ENCODE measurements at regions not wholly inside any gene's neighbourhood (a gene's known extent, or its start where the extent isn't known, plus 50 kb on each side); places are given as distances from the start of the nearest gene placed in this dataset.

GRCh38 chr5:24347158-24347557, 297.6 kb downstream of the CDH10 start:
- Histone ChIP-seq H3K27me3 (ENCODE audit: control insufficient read depth, low read length) (no peaks in the 10 kb centered on the region), H3K4me1 (ENCODE audit: control insufficient read depth, low read length) (no peaks in the 10 kb centered on the region), H3K36me3 (ENCODE audit: control insufficient read depth, low read length) (no peaks in the 10 kb centered on the region), H3K27ac (ENCODE audit: low read depth, low read length) (no peak overlapping the region), H3K79me2 (ENCODE audit: control insufficient read depth, low read length) (no peaks in the 10 kb centered on the region), H3K9me2 (replicated peaks; ENCODE audit: control insufficient read depth, low read length) (no peaks in the 10 kb centered on the region), H3K9me3 (ENCODE audit: control insufficient read depth, insufficient read depth, low read length) (no peaks in the 10 kb centered on the region), H3K4me3 (ENCODE audit: low read length) (no peak overlapping the region), H3K4me2 (ENCODE audit: low read length) (no peak overlapping the region), H3F3A (ENCODE audit: control insufficient read depth, insufficient read depth) (no peaks in the 10 kb centered on the region), H4K20me1 (ENCODE audit: control insufficient read depth, insufficient read depth, low read depth, low read length) (no peaks in the 10 kb centered on the region)
- no peak for TF ChIP-seq CTCF (IDR thresholded peaks at IDR 0.05; ENCODE audit: low read depth, low read length, poor library complexity, severe bottlenecking)

DNA sequence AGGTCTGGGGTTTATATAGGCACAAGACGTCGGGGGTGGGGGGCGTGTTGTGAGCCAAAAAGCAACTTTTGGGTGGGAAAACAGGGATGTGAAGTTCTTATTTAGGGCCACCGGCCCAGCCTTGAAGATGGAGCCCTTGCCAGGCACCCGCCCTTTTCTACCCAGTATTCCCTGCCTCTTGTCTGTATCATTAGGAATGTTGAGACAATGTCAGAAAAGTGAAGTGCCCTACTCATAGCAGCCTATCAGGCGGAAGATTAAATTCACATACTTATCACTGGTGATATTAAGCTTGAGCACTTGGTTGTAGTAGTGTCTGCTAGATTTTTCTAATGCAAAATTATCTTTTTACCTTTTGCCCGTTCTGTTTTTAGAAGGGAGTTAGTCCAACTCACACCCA, 293.5 kb downstream of the CDH10 start:
- no peaks in the 10 kb centered on the region for H3K9me2 ChIP-seq (replicated peaks; ENCODE audit: control insufficient read depth, low read length)
- no peaks in the 10 kb centered on the region for H3K9me3 ChIP-seq (ENCODE audit: control insufficient read depth, insufficient read depth, low read length)
- no peak overlapping the region for H3K27ac ChIP-seq (ENCODE audit: low read depth, low read length)
- H4K20me1 ChIP-seq (ENCODE audit: control insufficient read depth, insufficient read depth, low read depth, low read length), result no peaks in the 10 kb centered on the region
- H3K79me2 ChIP-seq (ENCODE audit: control insufficient read depth, low read length), result no peaks in the 10 kb centered on the region
- H3F3A ChIP-seq (ENCODE audit: control insufficient read depth, insufficient read depth), result no peaks in the 10 kb centered on the region
- H3K4me1 ChIP-seq (ENCODE audit: control insufficient read depth, low read length), result no peaks in the 10 kb centered on the region
- no peaks in the 10 kb centered on the region for H3K36me3 ChIP-seq (ENCODE audit: control insufficient read depth, low read length)
- no peak overlapping the region for H3K4me2 ChIP-seq (ENCODE audit: low read length)
- H3K27me3 ChIP-seq (ENCODE audit: control insufficient read depth, low read length), result no peaks in the 10 kb centered on the region
- H3K4me3 ChIP-seq (ENCODE audit: low read length), result no peak overlapping the region
- TF ChIP-seq CTCF (IDR thresholded peaks at IDR 0.05; ENCODE audit: low read depth, low read length, poor library complexity, severe bottlenecking) (no peak), EZH2phosphoT487 (IDR thresholded peaks at IDR 0.05; ENCODE audit: borderline replicate concordance, low read length) (no peak)

GRCh38 chr5:24353016-24353415, 291.8 kb downstream of the CDH10 start:
- Histone ChIP-seq H3K4me3 (ENCODE audit: low read length) (no peak overlapping the region), H4K20me1 (ENCODE audit: control insufficient read depth, insufficient read depth, low read depth, low read length) (no peaks in the 10 kb centered on the region), H3K79me2 (ENCODE audit: control insufficient read depth, low read length) (no peaks in the 10 kb centered on the region), H3K4me2 (ENCODE audit: low read length) (no peak overlapping the region), H3K36me3 (ENCODE audit: control insufficient read depth, low read length) (no peaks in the 10 kb centered on the region), H3K9me2 (replicated peaks; ENCODE audit: control insufficient read depth, low read length) (no peaks in the 10 kb centered on the region), H3F3A (ENCODE audit: control insufficient read depth, insufficient read depth) (no peaks in the 10 kb centered on the region), H3K27me3 (ENCODE audit: control insufficient read depth, low read length) (no peaks in the 10 kb centered on the region), H3K27ac (ENCODE audit: low read depth, low read length) (no peak overlapping the region), H3K4me1 (ENCODE audit: control insufficient read depth, low read length) (no peaks in the 10 kb centered on the region), H3K9me3 (ENCODE audit: control insufficient read depth, insufficient read depth, low read length) (no peaks in the 10 kb centered on the region)
- TF ChIP-seq CTCF (IDR thresholded peaks at IDR 0.05; ENCODE audit: low read depth, low read length, poor library complexity, severe bottlenecking) (no peak), EZH2phosphoT487 (IDR thresholded peaks at IDR 0.05; ENCODE audit: borderline replicate concordance, low read length) (no peak)

DNA sequence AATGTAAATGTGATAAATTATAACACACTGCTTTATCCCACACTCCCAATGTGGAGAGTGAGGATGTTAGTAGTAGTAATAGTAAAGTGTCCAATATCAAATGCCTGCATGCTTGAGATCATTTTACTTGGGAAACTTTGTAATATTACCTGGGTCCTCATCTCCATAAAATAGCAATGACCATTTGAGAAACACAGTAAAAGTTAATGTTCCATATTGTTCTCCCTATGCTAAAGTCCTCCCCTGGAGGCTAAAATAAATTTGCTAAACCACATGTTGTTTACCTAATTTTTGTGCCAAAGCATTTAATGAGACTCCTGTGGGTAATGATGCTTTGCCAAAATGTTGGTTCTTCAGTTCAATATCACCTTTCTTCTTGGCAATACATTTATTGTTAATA, 291.2 kb downstream of the CDH10 start:
- no peak overlapping the region for H3K4me3 ChIP-seq (ENCODE audit: low read length)
- no peaks in the 10 kb centered on the region for H3F3A ChIP-seq (ENCODE audit: control insufficient read depth, insufficient read depth)
- no peaks in the 10 kb centered on the region for H3K79me2 ChIP-seq (ENCODE audit: control insufficient read depth, low read length)
- H3K9me2 ChIP-seq (replicated peaks; ENCODE audit: control insufficient read depth, low read length), result no peaks in the 10 kb centered on the region
- no peaks in the 10 kb centered on the region for H3K27me3 ChIP-seq (ENCODE audit: control insufficient read depth, low read length)
- no peak overlapping the region for H3K4me2 ChIP-seq (ENCODE audit: low read length)
- H4K20me1 ChIP-seq (ENCODE audit: control insufficient read depth, insufficient read depth, low read depth, low read length), result no peaks in the 10 kb centered on the region
- H3K36me3 ChIP-seq (ENCODE audit: control insufficient read depth, low read length), result no peaks in the 10 kb centered on the region
- TF ChIP-seq CTCF (IDR thresholded peaks at IDR 0.05; ENCODE audit: low read depth, low read length, poor library complexity, severe bottlenecking), result no peak
- TF ChIP-seq EZH2phosphoT487 (IDR thresholded peaks at IDR 0.05; ENCODE audit: borderline replicate concordance, low read length), result no peak
- H3K27ac ChIP-seq (ENCODE audit: low read depth, low read length), result no peak overlapping the region
- H3K4me1 ChIP-seq (ENCODE audit: control insufficient read depth, low read length), result no peaks in the 10 kb centered on the region
- H3K9me3 ChIP-seq (ENCODE audit: control insufficient read depth, insufficient read depth, low read length), result no peaks in the 10 kb centered on the region
